Thymus (tissue), 11 donors: ENCODE measurements at regions not wholly inside any gene's neighbourhood (a gene's known extent, or its start where the extent isn't known, plus 50 kb on each side); places are given as distances from the start of the nearest gene placed in this dataset.

Experiments used
- DNase-seq, 9 donors: peaks; one replicate each; pipeline ENCODE4 v3.0.0-alpha.2; 2013; ENCODE audit warnings: low spot score in 9 of 9, low read depth in 6 of 9, missing footprints in 1 of 9
- H3K27ac ChIP-seq, 2 donors: one replicate each; pipeline ENCODE4 v1.5.1; 2013; ENCODE audit warnings: control low read depth in 1 of 2, low read depth in 1 of 2, low read length in 1 of 2, mild to moderate bottlenecking in 1 of 2, moderate library complexity in 1 of 2
- H3K27me3 ChIP-seq, 2 donors: one replicate each; pipeline ENCODE4 v1.5.1; 2013; ENCODE audit warnings: low read length in 1 of 2; ENCODE audit not compliant: control insufficient read depth in 2 of 2, insufficient read depth in 1 of 2
- H3K36me3 ChIP-seq, 2 donors: one replicate each; pipeline ENCODE4 v1.5.1; 2013; ENCODE audit warnings: low read length in 1 of 2, mild to moderate bottlenecking in 1 of 2, moderate library complexity in 1 of 2; ENCODE audit not compliant: control insufficient read depth in 2 of 2, insufficient read depth in 2 of 2
- H3K4me1 ChIP-seq, 2 donors: one replicate each; pipeline ENCODE4 v1.5.1; 2013; ENCODE audit warnings: low read length in 2 of 2; ENCODE audit not compliant: control insufficient read depth in 2 of 2, insufficient read depth in 2 of 2
- H3K4me3 ChIP-seq, 2 donors: one replicate each; pipeline ENCODE4 v1.5.1; 2013; ENCODE audit warnings: low read length in 2 of 2, control low read depth in 1 of 2, mild to moderate bottlenecking in 1 of 2
- H3K9me3 ChIP-seq, 2 donors: one replicate each; pipeline ENCODE4 v1.5.1; 2013; ENCODE audit warnings: low read length in 1 of 2, mild to moderate bottlenecking in 1 of 2; ENCODE audit not compliant: control insufficient read depth in 2 of 2, insufficient read depth in 1 of 2
- WGBS: extraction: QIAGEN DNeasy Blood & Tissue Kit; methylation state at CpG from one replicate; pipeline ENCODE4 v1.1.7; 2013; 5-methylcytosine and 5-hydroxymethylcytosine counted together
- donor health status: healthy.

GRCh38 chr5:110021251-110021650 lies 331.5 kb downstream of the MAN2A1 start:
- Histone ChIP-seq H3K4me1 (no peaks in the 10 kb centered on the region), H3K9me3 (peaks cover 0 to 7% of the 10 kb centered on the region in 2 donors), H3K36me3 (no peaks in the 10 kb centered on the region), H3K27ac (no peak overlapping the region), H3K4me3 (no peak overlapping the region), H3K27me3 (no peaks in the 10 kb centered on the region)
- 98% methylated on average over 3 of the region's 3 CpGs for WGBS
- no peak for DNase-seq

GRCh38 chr5:110025160-110025559 lies 335.4 kb downstream of the MAN2A1 start:
- DNase-seq = no peak
- H3K4me1 ChIP-seq = peaks cover 3 to 19% of the 10 kb centered on the region in 2 donors
- no peak overlapping the region for H3K27ac ChIP-seq
- H3K4me3 ChIP-seq = no peak overlapping the region
- no peaks in the 10 kb centered on the region for H3K27me3 ChIP-seq
- no peaks in the 10 kb centered on the region for H3K36me3 ChIP-seq
- WGBS = 97% methylated on average over 3 of the region's 3 CpGs
- H3K9me3 ChIP-seq = no peaks in the 10 kb centered on the region

DNA sequence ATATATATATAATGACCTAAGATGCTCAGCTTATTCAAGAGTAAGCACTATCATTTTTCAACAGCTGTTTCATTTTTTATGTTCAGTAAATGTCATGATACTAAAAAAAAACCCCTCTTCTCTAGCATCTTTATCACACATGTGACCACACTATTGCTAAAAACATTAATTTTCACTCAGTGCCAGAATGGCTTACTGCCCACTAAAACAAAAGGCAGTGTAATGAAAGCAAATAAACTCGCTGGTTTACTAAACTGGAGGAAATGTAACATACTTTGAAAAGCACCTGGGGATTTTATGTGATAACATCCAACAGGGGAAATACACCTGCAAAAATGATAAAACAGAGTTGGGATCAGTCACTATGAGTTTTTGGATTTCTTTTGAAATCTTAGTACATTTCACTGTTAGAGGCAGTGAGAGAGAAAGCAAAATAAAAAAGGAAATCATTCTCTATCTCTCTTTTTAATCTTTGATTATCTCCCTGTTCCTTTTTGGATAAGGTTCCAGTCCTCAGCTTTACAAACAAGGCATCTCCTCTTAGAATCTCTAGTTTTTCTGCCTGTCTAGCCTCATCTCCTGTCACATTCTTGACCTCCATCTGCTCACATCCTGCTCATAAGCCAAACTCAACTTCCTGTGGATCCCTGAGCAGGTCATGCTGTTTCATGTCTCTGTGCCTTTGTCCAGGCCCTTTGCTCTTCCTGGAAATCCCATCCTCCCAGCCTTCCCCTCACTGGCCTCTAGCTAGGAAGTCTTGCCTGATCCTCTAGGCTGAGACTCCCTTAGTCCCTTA lies 338.0 kb downstream of the MAN2A1 start:
- 23% methylated on average over 1 of the region's 1 CpG for WGBS
- DNase-seq = peak in 1 of 9 donors; percentile 35

DNA sequence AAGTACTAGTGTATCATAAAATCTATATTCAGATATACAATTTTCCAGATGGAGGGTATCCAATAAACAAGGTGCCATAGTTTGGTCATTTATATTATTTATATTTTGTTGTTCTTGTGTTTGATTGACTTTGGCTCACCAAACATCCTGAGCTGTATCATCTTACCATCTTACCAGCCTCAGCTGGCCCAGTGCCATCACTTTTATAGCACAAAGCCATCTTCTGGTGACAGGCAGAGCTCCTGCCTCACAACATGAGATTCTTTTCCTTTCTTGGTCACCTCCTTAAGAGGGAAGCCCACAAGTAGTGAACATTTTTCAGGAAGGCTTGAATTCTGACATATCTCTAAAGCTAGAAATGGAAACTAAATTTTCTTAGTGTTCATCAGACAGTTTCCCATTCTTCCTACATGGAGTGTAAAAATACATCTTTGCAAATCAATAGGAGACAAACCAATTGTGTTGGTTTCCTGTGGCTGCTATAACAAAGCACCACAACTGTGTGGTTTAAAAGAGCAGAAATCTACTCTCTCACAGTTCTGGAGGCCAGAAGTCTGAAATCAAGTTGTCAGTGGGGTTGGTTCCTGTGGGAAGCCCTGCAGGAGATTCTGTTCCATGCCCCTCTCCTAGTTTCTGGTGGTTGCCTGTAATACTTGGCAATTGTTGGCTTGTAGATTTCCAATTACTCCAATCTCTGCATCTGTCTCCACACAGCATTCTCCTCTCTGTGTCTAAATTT lies 341.8 kb downstream of the MAN2A1 start:
- Histone ChIP-seq H3K27ac (no peak overlapping the region), H3K4me1 (peaks cover 11 to 39% of the 10 kb centered on the region in 2 donors), H3K36me3 (no peaks in the 10 kb centered on the region)

More for the DNA sequence above, 338.0 kb downstream of the MAN2A1 start:
- H3K27me3 ChIP-seq = no peaks in the 10 kb centered on the region
- no peak overlapping the region for H3K4me3 ChIP-seq
- no peaks in the 10 kb centered on the region for H3K9me3 ChIP-seq
- peaks cover 11 to 31% of the 10 kb centered on the region in 2 donors for H3K4me1 ChIP-seq
- peak overlapping the region in 1 of 2 donors; percentile 34 for H3K27ac ChIP-seq
- H3K36me3 ChIP-seq = no peaks in the 10 kb centered on the region

DNA sequence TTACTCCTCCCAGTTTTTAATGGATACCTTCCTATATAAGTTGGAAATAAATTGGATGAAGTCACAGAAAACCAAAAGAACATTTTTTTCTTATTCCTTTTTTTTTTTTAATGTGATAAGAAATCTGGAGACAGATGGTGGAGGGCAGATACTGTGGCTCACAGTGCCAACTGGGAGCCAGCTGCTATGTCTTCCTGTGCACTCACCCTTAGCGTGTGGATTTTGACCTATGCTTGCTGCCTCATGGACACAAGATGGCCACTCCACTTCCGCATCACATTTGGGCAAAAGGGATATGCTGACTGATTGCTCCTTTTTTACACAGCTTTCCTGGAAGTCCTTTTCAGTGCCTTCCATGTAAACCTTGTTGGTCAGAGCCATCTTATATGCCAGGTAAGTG lies 342.6 kb downstream of the MAN2A1 start:
- 89% methylated on average over 2 of the region's 2 CpGs for WGBS
- Histone ChIP-seq H3K9me3 (no peaks in the 10 kb centered on the region), H3K4me3 (no peak overlapping the region), H3K4me1 (peaks cover 11 to 39% of the 10 kb centered on the region in 2 donors), H3K27me3 (no peaks in the 10 kb centered on the region), H3K36me3 (no peaks in the 10 kb centered on the region), H3K27ac (no peak overlapping the region)
- no peak for DNase-seq

More for the DNA sequence above, 341.8 kb downstream of the MAN2A1 start:
- H3K4me3 ChIP-seq = no peak overlapping the region
- peak in 1 of 9 donors; percentile 48 for DNase-seq
- H3K27me3 ChIP-seq = no peaks in the 10 kb centered on the region
- H3K9me3 ChIP-seq = no peaks in the 10 kb centered on the region

DNA sequence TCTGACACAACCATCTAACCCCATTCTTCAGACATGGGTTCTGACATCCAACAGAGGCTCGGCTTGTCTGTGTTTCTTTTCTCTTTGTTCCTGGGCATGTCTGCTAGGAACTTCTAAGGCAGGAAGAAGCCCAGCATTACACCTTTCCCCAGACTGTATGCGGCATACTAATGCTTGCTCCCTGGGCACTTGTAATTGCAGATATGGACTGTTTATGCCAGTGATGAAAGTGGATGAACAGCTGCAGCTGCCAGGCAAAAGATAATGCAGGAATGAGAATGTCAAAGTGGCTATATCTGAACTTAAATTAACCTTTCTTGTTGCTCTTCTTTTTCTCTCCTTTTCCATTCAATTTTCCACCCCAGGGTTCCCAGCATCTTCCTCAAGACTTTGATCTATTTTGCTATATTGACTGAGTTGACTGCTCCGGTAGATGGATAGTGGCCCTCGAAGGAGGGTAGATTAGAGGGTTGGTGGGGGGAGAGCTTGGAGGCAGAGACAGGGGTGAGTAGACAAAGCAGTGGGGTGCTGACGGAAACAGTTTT lies 344.4 kb downstream of the MAN2A1 start:
- Histone ChIP-seq H3K36me3 (no peaks in the 10 kb centered on the region), H3K4me3 (no peak overlapping the region), H3K27me3 (no peaks in the 10 kb centered on the region), H3K4me1 (peaks cover 8 to 27% of the 10 kb centered on the region in 2 donors), H3K9me3 (no peaks in the 10 kb centered on the region), H3K27ac (no peak overlapping the region)
- no peak for DNase-seq
- 86% methylated on average over 5 of the region's 5 CpGs for WGBS

DNA sequence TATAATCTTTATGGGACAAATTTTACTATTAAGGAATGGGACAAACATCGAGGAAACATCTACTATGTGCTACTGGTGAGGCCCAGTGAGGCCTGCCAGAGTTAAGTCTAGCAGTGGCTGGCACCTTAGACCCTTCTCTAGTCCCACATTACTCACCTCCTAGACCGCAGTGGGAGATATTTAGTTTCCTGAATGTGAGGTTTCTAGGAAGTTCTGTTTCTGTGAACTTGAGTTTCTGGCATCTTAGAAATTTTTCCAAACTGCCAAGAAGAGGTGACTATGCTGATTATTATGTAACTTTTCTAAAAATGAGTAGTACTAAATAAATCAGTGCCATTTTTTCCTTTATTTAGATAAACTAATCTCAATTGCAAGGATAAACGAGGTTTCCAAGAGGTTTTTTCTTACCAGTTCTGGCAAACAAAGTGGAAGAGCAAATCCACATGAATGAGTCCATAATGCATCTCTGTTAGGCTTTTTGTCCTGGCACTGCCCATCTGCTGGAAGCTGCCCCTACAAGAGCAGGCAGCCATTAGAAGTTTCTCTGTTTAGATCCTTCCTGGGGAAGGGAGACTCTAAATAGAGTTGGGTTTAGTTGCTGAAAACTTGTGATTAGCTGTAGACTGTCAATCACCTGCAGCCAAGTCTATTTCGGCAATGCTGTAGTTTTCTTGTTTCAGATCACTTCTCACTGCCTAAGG lies 348.7 kb downstream of the MAN2A1 start:
- 56% methylated on average over 4 of the region's 4 CpGs for WGBS
- H3K27ac ChIP-seq = no peak overlapping the region
- H3K9me3 ChIP-seq = no peaks in the 10 kb centered on the region
- H3K27me3 ChIP-seq = no peaks in the 10 kb centered on the region
- DNase-seq = no peak
- no peak overlapping the region for H3K4me3 ChIP-seq
- peaks cover 0 to 8% of the 10 kb centered on the region in 2 donors for H3K4me1 ChIP-seq
- no peaks in the 10 kb centered on the region for H3K36me3 ChIP-seq

- H3K4me3 ChIP-seq = no peak overlapping the region
- H3K4me1 ChIP-seq = no peaks in the 10 kb centered on the region
- WGBS = 99% methylated on average over 2 of the region's 2 CpGs
- no peak overlapping the region for H3K27ac ChIP-seq
- H3K36me3 ChIP-seq = no peaks in the 10 kb centered on the region
- no peaks in the 10 kb centered on the region for H3K9me3 ChIP-seq
- H3K27me3 ChIP-seq = no peaks in the 10 kb centered on the region
- no peak for DNase-seq
These were observed 350.5 kb downstream of the MAN2A1 start for GRCh38 chr5:110040178-110040577.
